H9 (cell line): ENCODE measurements at regions not wholly inside any gene's neighbourhood (a gene's known extent, or its start where the extent isn't known, plus 50 kb on each side); places are given as distances from the start of the nearest gene placed in this dataset.

Experiments
- DNase-seq: peaks from one replicate; pipeline ENCODE4 v3.0.0-alpha.2; 2017
- H2AFZ ChIP-seq: one replicate; pipeline ENCODE4 v1.6.1; 2013; ENCODE audit warnings: mild to moderate bottlenecking, low read length, control low read depth, moderate library complexity
- H2AK5ac ChIP-seq: 2 replicates; pipeline ENCODE4 v1.6.1; 2013; ENCODE audit warnings: low read length, control low read depth, mixed read lengths; ENCODE audit not compliant: insufficient read length
- H2BK120ac ChIP-seq: one replicate; pipeline ENCODE4 v1.6.1; 2013; ENCODE audit warnings: low read depth, mild to moderate bottlenecking, low read length, control low read depth, inconsistent platforms; ENCODE audit not compliant: poor library complexity, severe bottlenecking
- H2BK12ac ChIP-seq: 2 replicates; pipeline ENCODE4 v1.6.1; 2013; ENCODE audit warnings: low read length, control low read depth, mixed read lengths, low read depth; ENCODE audit not compliant: insufficient read length
- H2BK15ac ChIP-seq: 2 replicates; pipeline ENCODE4 v1.6.1; 2013; ENCODE audit warnings: low read depth, low read length, control low read depth
- H2BK20ac ChIP-seq: one replicate; pipeline ENCODE4 v1.6.1; 2013; ENCODE audit warnings: low read depth, mild to moderate bottlenecking, low read length, control low read depth, inconsistent platforms; ENCODE audit not compliant: poor library complexity, severe bottlenecking
- H2BK5ac ChIP-seq: 2 replicates; pipeline ENCODE4 v1.6.1; 2013; ENCODE audit warnings: low read length, control low read depth, mixed read lengths; ENCODE audit not compliant: insufficient read length
- H3K14ac ChIP-seq: 2 replicates; pipeline ENCODE4 v1.6.1; 2013; ENCODE audit warnings: low read length, control low read depth; ENCODE audit not compliant: insufficient read depth
- H3K18ac ChIP-seq: 2 replicates; pipeline ENCODE4 v1.6.1; 2013; ENCODE audit warnings: low read depth, mild to moderate bottlenecking, mixed read lengths, low read length, control low read depth; ENCODE audit not compliant: insufficient read length
- H3K23ac ChIP-seq: 2 replicates; pipeline ENCODE4 v1.6.1; 2013; ENCODE audit warnings: low read length, control low read depth, mixed read lengths, low read depth; ENCODE audit not compliant: insufficient read length
- H3K23me2 ChIP-seq: 2 replicates; pipeline ENCODE4 v1.6.1; 2013; ENCODE audit warnings: low read depth, mild to moderate bottlenecking, mixed read lengths, low read length, control low read depth; ENCODE audit not compliant: insufficient read length, poor library complexity, severe bottlenecking
- H3K27ac ChIP-seq: 2 replicates; pipeline ENCODE4 v1.5.1; 2013; ENCODE audit warnings: low read length, control low read depth, mixed read lengths, low read depth; ENCODE audit not compliant: insufficient read length
- H3K27me3 ChIP-seq: 2 replicates; pipeline ENCODE4 v1.6.1; 2013; ENCODE audit warnings: low read length, control low read depth, inconsistent platforms; ENCODE audit not compliant: insufficient read depth
- H3K4ac ChIP-seq: 2 replicates; pipeline ENCODE4 v1.6.1; 2013; ENCODE audit warnings: low read depth, mild to moderate bottlenecking, control low read depth, inconsistent platforms, low read length, moderate library complexity
- H3K4me1 ChIP-seq: 2 replicates; pipeline ENCODE4 v1.6.1; 2013; ENCODE audit warnings: low read length, control low read depth, inconsistent platforms; ENCODE audit not compliant: insufficient read depth
- H3K4me2 ChIP-seq: 2 replicates; pipeline ENCODE4 v1.6.1; 2013; ENCODE audit warnings: low read length, control low read depth, mixed read lengths; ENCODE audit not compliant: insufficient read length, insufficient read depth
- H3K56ac ChIP-seq: 2 replicates; pipeline ENCODE4 v1.6.1; 2013; ENCODE audit warnings: low read depth, mild to moderate bottlenecking, mixed read lengths, low read length, control low read depth; ENCODE audit not compliant: insufficient read length
- H3K79me1 ChIP-seq: 2 replicates; pipeline ENCODE4 v1.6.1; 2013; ENCODE audit warnings: low read depth, mild to moderate bottlenecking, moderate library complexity, low read length, control low read depth, inconsistent platforms; ENCODE audit not compliant: insufficient read depth, poor library complexity, severe bottlenecking
- H3K79me2 ChIP-seq: 2 replicates; pipeline ENCODE4 v1.6.1; 2013; ENCODE audit warnings: low read length, control low read depth, inconsistent platforms; ENCODE audit not compliant: insufficient read depth
- H3K9ac ChIP-seq: 2 replicates; pipeline ENCODE4 v1.6.1; 2013; ENCODE audit warnings: low read length, control low read depth, mixed read lengths; ENCODE audit not compliant: insufficient read length; ENCODE audit errors: extremely low read depth
- H3K9me3 ChIP-seq: one replicate; pipeline ENCODE4 v1.6.1; 2013; ENCODE audit warnings: low read depth, low read length, inconsistent platforms; ENCODE audit not compliant: control insufficient read depth
- H3T11ph ChIP-seq: one replicate; pipeline ENCODE4 v1.6.1; 2013; ENCODE audit warnings: mild to moderate bottlenecking, low read length, control low read depth, inconsistent platforms
- H4K20me1 ChIP-seq: one replicate; pipeline ENCODE4 v1.6.1; 2013; ENCODE audit not compliant: control insufficient read depth, insufficient read length, insufficient read depth
- H4K5ac ChIP-seq: 2 replicates; pipeline ENCODE4 v1.6.1; 2013; ENCODE audit warnings: low read depth, mild to moderate bottlenecking, mixed read lengths, low read length, control low read depth; ENCODE audit not compliant: insufficient read length
- H4K8ac ChIP-seq: replicated peaks from 2 replicates; pipeline ENCODE4 v1.6.1; 2013; ENCODE audit warnings: low read length, control low read depth, mixed read lengths, low read depth; ENCODE audit not compliant: insufficient read length
- H4K91ac ChIP-seq: 2 replicates; pipeline ENCODE4 v1.6.1; 2013; ENCODE audit warnings: low read depth, mild to moderate bottlenecking, moderate library complexity, mixed read lengths, low read length, control low read depth; ENCODE audit not compliant: insufficient read length
- H3K27ac Mint-ChIP-seq, 3 experiments: 2 replicates in 2 of 3; 3 replicates in 1 of 3; pipeline ENCODE4 v1.8.0; 2020 to 2021; ENCODE audit warnings: mixed read lengths in 3 of 3, mild to moderate bottlenecking in 1 of 3, moderate library complexity in 1 of 3
- H3K27me3 Mint-ChIP-seq: 2 replicates; pipeline ENCODE4 v1.8.0; 2021; ENCODE audit warnings: low read depth, mild to moderate bottlenecking, moderate library complexity, mixed read lengths
- H3K36me3 Mint-ChIP-seq, 3 experiments: 2 replicates in 2 of 3; 3 replicates in 1 of 3; pipeline ENCODE4 v1.8.0; 2020 to 2021; ENCODE audit warnings: low read depth in 3 of 3, mixed read lengths in 3 of 3; ENCODE audit not compliant: insufficient read depth in 1 of 3
- H3K4me1 Mint-ChIP-seq, 2 experiments: 2 replicates each; pipeline ENCODE4 v1.8.0; 2020; ENCODE audit warnings: mixed read lengths in 2 of 2
- H3K4me3 Mint-ChIP-seq, 2 experiments: 2 replicates in 1 of 2; 3 replicates in 1 of 2; pipeline ENCODE4 v1.8.0; 2020 to 2021; ENCODE audit warnings: mild to moderate bottlenecking in 2 of 2, mixed read lengths in 2 of 2, moderate library complexity in 1 of 2
- H3K9me3 Mint-ChIP-seq, 2 experiments: 2 replicates in 1 of 2; 3 replicates in 1 of 2; pipeline ENCODE4 v1.8.0; 2020; ENCODE audit warnings: mild to moderate bottlenecking in 2 of 2, mixed read lengths in 2 of 2, moderate library complexity in 1 of 2
- CTCF ChIP-seq: fragments of 200-600 bp; sonication (generic); conservative IDR thresholded peaks from 3 replicates; pipeline ENCODE4 v1.8.0; 2021; ENCODE audit warnings: antibody characterized with exemption, mild to moderate bottlenecking
- WGBS: extraction: QIAGEN DNeasy Blood & Tissue Kit; methylation state at CpG from one replicate; pipeline ENCODE4 v1.1.7; 2013; ENCODE audit warnings: missing lambda C conversion rate, low lambda C conversion rate, mixed read lengths; ENCODE audit not compliant: insufficient read length; ENCODE audit errors: extremely low coverage; 5-methylcytosine and 5-hydroxymethylcytosine counted together

GRCh38 chr18:41814651-41815050, 140.4 kb upstream of the PIK3C3 start:
- DNase-seq = no peak
- H3K4me3 Mint-ChIP-seq = no peak overlapping the region
- H3K18ac ChIP-seq = no peak overlapping the region
- no peaks in the 10 kb centered on the region for H3K23me2 ChIP-seq
- H3K27me3 ChIP-seq = no peaks in the 10 kb centered on the region
- no peaks in the 10 kb centered on the region for H4K20me1 ChIP-seq
- H3K9me3 Mint-ChIP-seq = peaks cover 4 to 9% of the 10 kb centered on the region in 2 experiments; a peak in 4 of 5 replicates
- H3K27me3 Mint-ChIP-seq = no peaks in the 10 kb centered on the region; the same call in none of the 2 replicates
- no CpG with 5 or more reads among the region's 2 CpGs for WGBS
- H4K8ac ChIP-seq = no peak overlapping the region
- H3K4ac ChIP-seq = no peak overlapping the region
- H3T11ph ChIP-seq = no peak overlapping the region
- no peak overlapping the region for H3K27ac ChIP-seq
- H2BK20ac ChIP-seq = no peak overlapping the region
- no peaks in the 10 kb centered on the region; the same call in 1 of the 2 replicates for H3K4me1 ChIP-seq
- H3K9me3 ChIP-seq = no peaks in the 10 kb centered on the region
- no peaks in the 10 kb centered on the region for H3K79me2 ChIP-seq
- no peak overlapping the region for H3K14ac ChIP-seq
- no peak for TF ChIP-seq CTCF
- H4K5ac ChIP-seq = no peak overlapping the region
- H2AK5ac ChIP-seq = no peak overlapping the region
- H3K79me1 ChIP-seq = no peaks in the 10 kb centered on the region
- no peak overlapping the region for H3K4me2 ChIP-seq
- H2BK12ac ChIP-seq = no peak overlapping the region
- H3K4me1 Mint-ChIP-seq = peaks cover 18 to 27% of the 10 kb centered on the region in 2 experiments
- peak overlapping the region in 1 of 3 experiments; percentile 51; a peak in 1 of 7 replicates for H3K27ac Mint-ChIP-seq
- no peak overlapping the region for H2BK120ac ChIP-seq
- H2BK15ac ChIP-seq = no peak overlapping the region
- peaks cover 0 to 8% (median 3%) of the 10 kb centered on the region in 3 experiments; a peak in 5 of 7 replicates for H3K36me3 Mint-ChIP-seq
- H2BK5ac ChIP-seq = no peak overlapping the region
- no peak overlapping the region for H3K9ac ChIP-seq
- no peak overlapping the region for H3K23ac ChIP-seq
- no peak overlapping the region for H3K56ac ChIP-seq
- no peak overlapping the region for H4K91ac ChIP-seq
- H2AFZ ChIP-seq = no peak overlapping the region
